ENCODE measurements at regions not wholly inside any gene's neighbourhood (a gene's known extent, or its start where the extent isn't known, plus 50 kb on each side); places are given as distances from the start of the nearest gene placed in this dataset.

DNA sequence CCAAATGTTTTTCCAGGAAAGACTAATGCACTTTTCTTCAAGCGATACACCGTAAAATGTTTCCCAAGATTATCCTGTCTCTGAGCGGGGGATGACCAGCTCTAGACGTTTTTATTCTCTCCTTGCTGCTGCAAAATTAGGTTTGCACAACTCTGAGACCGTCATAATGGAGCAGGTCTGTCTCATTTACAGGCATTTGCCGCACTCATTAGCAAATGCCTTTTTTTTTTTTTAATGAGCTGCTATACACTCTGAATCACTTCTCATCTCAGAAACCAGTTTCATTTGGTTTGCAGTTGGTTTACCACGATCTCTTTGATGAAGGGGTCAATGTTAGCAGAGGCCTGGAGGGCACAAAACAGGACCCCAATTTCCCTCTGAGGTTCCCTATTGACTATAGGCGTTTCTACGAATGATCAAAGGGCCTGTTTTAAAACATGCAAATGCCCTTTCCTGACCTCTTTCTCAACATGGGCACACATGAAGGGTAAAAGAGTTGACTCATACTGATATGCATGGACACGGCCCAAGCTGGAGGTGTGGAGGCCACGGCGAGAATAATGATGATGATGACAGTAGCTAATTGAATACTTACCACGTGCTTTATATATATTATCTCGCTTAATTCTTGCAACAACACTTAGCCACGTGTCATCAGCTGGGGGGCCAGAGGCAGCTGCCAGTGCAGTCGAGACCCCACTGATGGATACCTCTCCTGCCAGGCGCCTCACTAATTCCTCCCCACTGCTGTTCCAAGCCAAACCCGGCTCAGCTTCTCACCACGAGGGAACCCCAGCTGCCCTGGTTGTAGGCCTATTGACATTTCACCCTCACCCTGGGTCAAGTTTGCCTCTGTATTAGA, 89.9 kb upstream of the PTCH1 start:
- intact Hi-C loops (cut with DNase I; ENCODE audit: low total_unique reads) (no loop called here), in situ Hi-C loops (cut with MboI; ENCODE audit: low sequenced_read_pairs in 4 of 4) (no loop called here)
- Histone ChIP-seq H3K4me3 (no peak overlapping the region), H3K27me3 (no peaks in the 10 kb centered on the region), H3K9me3 (no peaks in the 10 kb centered on the region), H3K4me1 (no peaks in the 10 kb centered on the region), H3K27ac (no peak overlapping the region), H3K36me3 (no peaks in the 10 kb centered on the region)
- TF ChIP-seq CTCF (IDR thresholded peaks at IDR 0.05 in 4 of 5, conservative IDR thresholded peaks at IDR 0.05 in 1 of 5) (no peak), POLR2A (IDR thresholded peaks at IDR 0.05) (no peak)
- no peak for DNase-seq
- ATAC-seq, result no peak

DNA sequence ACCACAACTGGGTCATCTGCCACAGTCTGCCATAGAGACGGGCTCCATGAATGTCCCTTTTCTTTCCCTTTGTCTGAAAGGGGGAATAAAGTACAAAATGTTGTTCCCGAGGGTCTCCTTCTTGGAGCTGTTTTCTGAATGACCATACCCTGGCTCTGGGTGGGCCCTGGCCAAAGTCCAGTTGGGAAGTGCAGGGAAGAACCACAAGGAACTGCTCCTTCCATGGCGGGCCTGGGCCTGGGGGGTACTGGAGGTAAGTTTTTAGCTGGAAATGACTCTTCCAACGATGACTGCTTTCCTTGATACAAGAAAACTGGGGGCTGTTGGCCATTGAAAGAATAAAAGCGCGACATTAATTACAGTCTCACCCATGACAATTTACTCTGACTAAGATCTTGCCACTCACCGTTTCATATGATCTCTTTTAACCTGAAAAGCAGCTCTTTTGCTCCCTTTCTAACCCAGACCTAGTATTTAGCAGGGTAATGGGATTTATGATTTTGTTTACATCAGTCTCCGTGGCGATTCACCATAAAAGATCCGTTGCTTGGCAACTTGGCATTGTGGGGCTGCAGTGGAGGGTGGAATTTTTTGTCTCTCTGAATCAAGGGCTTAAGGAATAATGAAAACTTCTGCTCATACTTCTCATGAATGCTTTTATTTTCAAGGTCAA, 89.2 kb upstream of the PTCH1 start:
- in situ Hi-C loops (cut with MboI; ENCODE audit: low sequenced_read_pairs in 4 of 4), result no loop called here
- no peak overlapping the region for H3K27ac ChIP-seq
- TF ChIP-seq CTCF (IDR thresholded peaks at IDR 0.05 in 4 of 5, conservative IDR thresholded peaks at IDR 0.05 in 1 of 5), result no peak
- no peak for TF ChIP-seq POLR2A (IDR thresholded peaks at IDR 0.05)

GRCh38 chr9:95605101-95605500, 88.3 kb upstream of the PTCH1 start:
- H3K27me3 ChIP-seq, result no peaks in the 10 kb centered on the region
- ATAC-seq, result no peak
- intact Hi-C loops (cut with DNase I; ENCODE audit: low total_unique reads), result no loop called here

More for the DNA sequence above, 89.2 kb upstream of the PTCH1 start:
- no peaks in the 10 kb centered on the region for H3K27me3 ChIP-seq
- H3K4me3 ChIP-seq, result no peak overlapping the region
- intact Hi-C loops (cut with DNase I; ENCODE audit: low total_unique reads), result no loop called here
- no peaks in the 10 kb centered on the region for H3K9me3 ChIP-seq
- ATAC-seq, result no peak
- no peak for DNase-seq
- no peaks in the 10 kb centered on the region for H3K36me3 ChIP-seq
- H3K4me1 ChIP-seq, result no peaks in the 10 kb centered on the region

GRCh38 chr9:95598236-95598635, 81.5 kb upstream of the PTCH1 start:
- Histone ChIP-seq H3K36me3 (no peaks in the 10 kb centered on the region), H3K4me3 (no peak overlapping the region), H3K4me1 (no peaks in the 10 kb centered on the region), H3K27ac (no peak overlapping the region), H3K27me3 (no peaks in the 10 kb centered on the region), H3K9me3 (no peaks in the 10 kb centered on the region)
- TF ChIP-seq CTCF (IDR thresholded peaks at IDR 0.05 in 4 of 5, conservative IDR thresholded peaks at IDR 0.05 in 1 of 5) (no peak), POLR2A (IDR thresholded peaks at IDR 0.05) (no peak)
- in situ Hi-C loops (cut with MboI; ENCODE audit: low sequenced_read_pairs in 4 of 4) (no loop called here), intact Hi-C loops (cut with DNase I; ENCODE audit: low total_unique reads) (no loop called here)
- no peak for DNase-seq
- no peak for ATAC-seq

More at GRCh38 chr9:95605101-95605500, 88.3 kb upstream of the PTCH1 start:
- no peaks in the 10 kb centered on the region for H3K36me3 ChIP-seq
- no peak overlapping the region for H3K27ac ChIP-seq
- in situ Hi-C loops (cut with MboI; ENCODE audit: low sequenced_read_pairs in 4 of 4), result no loop called here
- H3K4me3 ChIP-seq, result no peak overlapping the region
- TF ChIP-seq CTCF (IDR thresholded peaks at IDR 0.05 in 4 of 5, conservative IDR thresholded peaks at IDR 0.05 in 1 of 5) (no peak), POLR2A (IDR thresholded peaks at IDR 0.05) (no peak)
- H3K4me1 ChIP-seq, result no peaks in the 10 kb centered on the region
- DNase-seq, result no peak
- no peaks in the 10 kb centered on the region for H3K9me3 ChIP-seq

All from gastrocnemius medialis (tissue), 4 donors.